ENCODE measurements at regions not wholly inside any gene's neighbourhood (a gene's known extent, or its start where the extent isn't known, plus 50 kb on each side); places are given as distances from the start of the nearest gene placed in this dataset.

DNA sequence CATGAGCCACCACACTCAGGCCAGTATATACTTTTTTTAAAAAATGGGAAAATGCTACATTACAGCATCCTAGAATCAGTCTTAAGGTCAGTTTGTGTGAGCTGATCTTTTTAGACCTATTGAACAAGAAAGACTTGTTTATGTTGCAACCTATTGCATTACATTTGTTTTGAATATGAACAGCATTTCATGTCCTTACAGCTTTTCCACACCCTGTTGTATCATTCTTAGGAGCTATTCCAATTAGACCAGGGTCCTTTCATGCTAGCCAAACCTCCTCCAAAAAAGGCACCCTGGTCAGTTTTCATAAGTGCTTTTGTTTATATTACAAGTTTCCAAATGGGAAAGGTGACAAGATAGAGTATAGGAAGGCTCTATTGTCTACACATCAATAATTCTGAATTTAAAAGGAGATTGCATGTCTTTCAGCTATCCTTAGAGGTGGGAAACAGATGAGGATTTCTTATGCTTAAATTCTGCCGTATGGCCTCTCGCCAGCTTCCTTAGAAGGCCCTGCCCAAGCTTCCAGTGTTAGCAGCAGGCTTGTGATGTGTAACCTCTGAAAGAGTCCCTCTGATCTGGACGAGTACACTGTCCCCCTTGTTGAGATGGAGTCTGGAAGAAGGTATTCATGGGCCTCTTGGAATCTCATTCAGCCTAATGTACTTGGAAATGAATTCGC is 171.9 kb downstream of the OTUD1 start:
- whole genome bisulfite sequencing (ENCODE audit: insufficient coverage, low coverage, low lambda C conversion rate, missing lambda C conversion rate) = 63% methylated on average over 4 of the region's 4 CpGs

GRCh38 chr10:23611308-23612029 is 172.6 kb downstream of the OTUD1 start:
- no peak overlapping the region for H3K27ac ChIP-seq
- H3K9me3 ChIP-seq = no peaks in the 10 kb centered on the region
- 70% methylated on average over 6 of the region's 6 CpGs for WGBS (ENCODE audit: insufficient coverage, low coverage, low lambda C conversion rate, missing lambda C conversion rate)
- H3K27me3 ChIP-seq = no peaks in the 10 kb centered on the region
- intact Hi-C loops (cut with DNase I) = no loop called here
- H3K4me1 ChIP-seq = no peaks in the 10 kb centered on the region
- TF ChIP-seq, protein P1, sequence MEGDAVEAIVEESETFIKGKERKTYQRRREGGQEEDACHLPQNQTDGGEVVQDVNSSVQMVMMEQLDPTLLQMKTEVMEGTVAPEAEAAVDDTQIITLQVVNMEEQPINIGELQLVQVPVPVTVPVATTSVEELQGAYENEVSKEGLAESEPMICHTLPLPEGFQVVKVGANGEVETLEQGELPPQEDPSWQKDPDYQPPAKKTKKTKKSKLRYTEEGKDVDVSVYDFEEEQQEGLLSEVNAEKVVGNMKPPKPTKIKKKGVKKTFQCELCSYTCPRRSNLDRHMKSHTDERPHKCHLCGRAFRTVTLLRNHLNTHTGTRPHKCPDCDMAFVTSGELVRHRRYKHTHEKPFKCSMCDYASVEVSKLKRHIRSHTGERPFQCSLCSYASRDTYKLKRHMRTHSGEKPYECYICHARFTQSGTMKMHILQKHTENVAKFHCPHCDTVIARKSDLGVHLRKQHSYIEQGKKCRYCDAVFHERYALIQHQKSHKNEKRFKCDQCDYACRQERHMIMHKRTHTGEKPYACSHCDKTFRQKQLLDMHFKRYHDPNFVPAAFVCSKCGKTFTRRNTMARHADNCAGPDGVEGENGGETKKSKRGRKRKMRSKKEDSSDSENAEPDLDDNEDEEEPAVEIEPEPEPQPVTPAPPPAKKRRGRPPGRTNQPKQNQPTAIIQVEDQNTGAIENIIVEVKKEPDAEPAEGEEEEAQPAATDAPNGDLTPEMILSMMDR (IDR thresholded peaks at IDR 0.05) = no peak
- no peak for TF ChIP-seq POLR2A (IDR thresholded peaks at IDR 0.05)
- DNase-seq (no peak), ATAC-seq (no peak)
- no peaks in the 10 kb centered on the region for H3K36me3 ChIP-seq
- H3K4me3 ChIP-seq = no peak overlapping the region

More for the DNA sequence above, 171.9 kb downstream of the OTUD1 start:
- no peak overlapping the region for H3K4me3 ChIP-seq
- TF ChIP-seq, protein P1 (IDR thresholded peaks at IDR 0.05) = no peak
- TF ChIP-seq POLR2A (IDR thresholded peaks at IDR 0.05) = no peak
- no peaks in the 10 kb centered on the region for H3K4me1 ChIP-seq
- H3K9me3 ChIP-seq = no peaks in the 10 kb centered on the region
- DNase-seq = no peak
- no peak overlapping the region for H3K27ac ChIP-seq
- intact Hi-C loops (cut with DNase I) = no loop called here
- ATAC-seq = no peak
- no peaks in the 10 kb centered on the region for H3K36me3 ChIP-seq
- no peaks in the 10 kb centered on the region for H3K27me3 ChIP-seq

DNA sequence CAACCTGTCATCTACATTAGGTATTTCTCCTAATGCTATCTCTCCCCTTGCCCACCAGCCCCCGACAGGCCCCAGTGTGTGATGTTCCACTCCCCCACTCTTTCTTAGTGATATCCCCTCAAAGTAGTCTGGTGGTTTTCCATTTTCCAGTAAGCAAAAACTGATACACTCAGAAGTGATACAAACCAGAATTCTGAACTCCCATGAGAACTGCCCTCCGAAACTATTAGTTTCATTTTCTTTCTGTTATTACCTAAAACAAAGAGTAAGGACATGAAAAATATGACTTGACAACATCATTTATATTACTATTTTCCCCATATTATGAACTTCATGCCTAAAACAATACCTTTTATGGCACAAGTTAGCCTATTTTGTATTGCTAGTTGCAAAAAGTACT is 175.0 kb downstream of the OTUD1 start:
- 63% methylated on average over 2 of the region's 2 CpGs for WGBS (ENCODE audit: insufficient coverage, low coverage, low lambda C conversion rate, missing lambda C conversion rate)

GRCh38 chr10:23614483-23614882 is 175.6 kb downstream of the OTUD1 start:
- Histone ChIP-seq H3K36me3 (no peaks in the 10 kb centered on the region), H3K4me3 (no peak overlapping the region), H3K4me1 (no peaks in the 10 kb centered on the region), H3K27ac (no peak overlapping the region), H3K9me3 (no peaks in the 10 kb centered on the region), H3K27me3 (no peaks in the 10 kb centered on the region)
- TF ChIP-seq, protein P1 (IDR thresholded peaks at IDR 0.05) = no peak
- TF ChIP-seq POLR2A (IDR thresholded peaks at IDR 0.05) = no peak
- DNase-seq (no peak), ATAC-seq (no peak)
- 25% methylated on average over 1 of the region's 1 CpG for WGBS (ENCODE audit: insufficient coverage, low coverage, low lambda C conversion rate, missing lambda C conversion rate)
- intact Hi-C loops (cut with DNase I) = no loop called here

More for the DNA sequence above, 175.0 kb downstream of the OTUD1 start:
- TF ChIP-seq, protein P1 (IDR thresholded peaks at IDR 0.05) = no peak
- TF ChIP-seq POLR2A (IDR thresholded peaks at IDR 0.05) = no peak
- H3K27ac ChIP-seq = no peak overlapping the region
- no peaks in the 10 kb centered on the region for H3K27me3 ChIP-seq
- H3K4me3 ChIP-seq = no peak overlapping the region
- no peak for ATAC-seq
- no peaks in the 10 kb centered on the region for H3K9me3 ChIP-seq
- H3K36me3 ChIP-seq = no peaks in the 10 kb centered on the region
- no peak for DNase-seq
- H3K4me1 ChIP-seq = no peaks in the 10 kb centered on the region
- intact Hi-C loops (cut with DNase I) = no loop called here
